HG03139 (cell line): ENCODE measurements at regions not wholly inside any gene's neighbourhood (a gene's known extent, or its start where the extent isn't known, plus 50 kb on each side); places are given as distances from the start of the nearest gene placed in this dataset.

ENCODE experiments used
- ATAC-seq: cut with Tn5 transposase; IDR thresholded peaks from one replicate; pipeline ENCODE4 v1.9.1; 2021; ENCODE audit not compliant: unreplicated experiment

GRCh38 chr2:186069676-186070075 is 331.1 kb downstream of the FSIP2 start:
- ATAC-seq = no peak

DNA sequence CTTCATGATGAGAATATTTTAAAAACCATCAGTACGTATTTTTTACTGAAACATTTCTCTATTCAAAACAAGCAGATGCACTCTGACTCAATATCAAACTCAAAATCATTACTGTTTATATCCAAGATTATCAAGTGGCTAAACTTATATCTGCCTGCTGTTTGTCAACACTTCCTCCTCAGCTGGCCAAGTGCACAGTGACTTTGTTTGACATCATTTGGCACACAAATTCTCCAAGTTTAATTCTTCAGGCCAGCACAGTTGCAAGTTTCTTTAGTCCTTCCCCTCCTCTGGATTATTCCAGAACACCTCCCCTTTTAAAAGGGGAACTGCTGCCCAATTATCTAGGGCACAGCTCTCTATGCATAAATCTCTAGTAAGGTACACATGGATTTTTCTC is 346.6 kb downstream of the FSIP2 start:
- no peak for ATAC-seq

GRCh38 chr2:186093174-186093573 is 354.6 kb downstream of the FSIP2 start:
- no peak for ATAC-seq

DNA sequence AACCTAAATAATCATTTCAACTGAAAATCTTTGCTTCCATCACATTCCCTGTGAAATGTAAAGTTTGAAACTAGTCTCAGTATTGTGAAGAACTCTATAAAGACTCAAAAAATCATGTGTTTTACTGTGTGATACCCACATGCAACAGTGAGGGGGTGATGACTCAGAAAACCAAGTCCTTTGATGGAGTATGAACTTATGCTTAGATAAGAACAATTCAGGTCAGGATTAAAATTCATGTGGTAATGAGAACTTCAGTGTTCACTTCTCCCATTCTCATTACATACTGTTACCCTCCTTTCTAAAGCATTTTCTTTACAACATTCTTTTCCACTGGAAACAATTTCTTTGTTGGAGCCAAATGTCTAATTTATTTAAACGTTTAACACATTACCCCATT is 360.2 kb downstream of the FSIP2 start:
- no peak for ATAC-seq

- ATAC-seq = no peak
These were observed 361.2 kb downstream of the FSIP2 start for GRCh38 chr2:186099826-186100225.

DNA sequence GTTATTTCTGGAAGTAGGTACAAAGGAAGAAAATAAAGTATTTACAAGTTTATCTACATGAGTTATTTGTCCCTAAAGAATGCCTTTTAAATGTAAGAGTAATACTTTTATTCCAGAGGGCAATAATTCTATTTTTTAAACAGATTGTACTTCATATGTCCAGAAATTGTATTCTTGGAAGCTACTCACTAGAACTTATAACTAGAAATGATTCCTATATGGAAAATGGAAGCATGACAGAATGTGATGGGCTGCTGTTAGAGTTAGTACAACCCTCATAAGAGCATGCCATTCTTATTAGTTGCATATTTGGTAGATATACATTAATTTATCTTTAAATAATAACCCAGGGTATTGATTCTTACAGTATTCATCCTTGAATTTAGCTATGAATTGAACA is 362.0 kb downstream of the FSIP2 start:
- ATAC-seq = no peak

- ATAC-seq = no peak
These were observed 363.0 kb downstream of the FSIP2 start for GRCh38 chr2:186101616-186102015.

GRCh38 chr2:186103276-186103675 is 364.7 kb downstream of the FSIP2 start:
- ATAC-seq = no peak

DNA sequence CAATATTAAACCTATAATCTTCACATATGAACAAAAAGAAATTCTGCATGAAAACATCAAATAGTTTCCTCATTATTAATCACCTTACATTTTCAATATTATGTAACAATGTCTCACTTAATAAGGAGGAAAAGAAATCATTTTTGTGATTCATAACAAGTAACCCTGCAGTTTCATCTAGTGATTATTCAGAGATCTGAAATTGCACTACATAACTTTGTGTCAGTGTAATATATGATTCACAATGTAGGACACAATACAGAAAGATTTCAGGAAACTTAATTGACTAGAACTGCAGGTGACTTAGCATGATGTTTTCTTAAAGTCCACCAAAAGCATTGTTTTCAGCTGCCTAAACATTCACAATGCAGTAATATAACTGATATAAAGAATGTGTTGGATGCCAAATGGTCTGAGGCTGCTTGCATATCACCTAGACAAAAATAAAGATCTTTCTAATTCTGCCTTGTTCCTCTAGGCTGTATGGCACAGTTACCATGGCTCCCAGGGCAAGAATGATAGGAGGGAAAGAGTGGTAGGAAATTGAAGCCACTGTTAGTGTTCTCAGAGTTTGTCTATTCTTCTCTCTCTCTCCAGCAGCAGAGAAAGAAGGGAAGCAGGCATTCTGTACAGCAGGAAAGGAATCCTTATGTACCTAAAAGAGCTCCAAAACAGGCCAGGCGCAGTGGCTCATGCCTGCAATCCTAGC is 366.6 kb downstream of the FSIP2 start:
- ATAC-seq = no peak

DNA sequence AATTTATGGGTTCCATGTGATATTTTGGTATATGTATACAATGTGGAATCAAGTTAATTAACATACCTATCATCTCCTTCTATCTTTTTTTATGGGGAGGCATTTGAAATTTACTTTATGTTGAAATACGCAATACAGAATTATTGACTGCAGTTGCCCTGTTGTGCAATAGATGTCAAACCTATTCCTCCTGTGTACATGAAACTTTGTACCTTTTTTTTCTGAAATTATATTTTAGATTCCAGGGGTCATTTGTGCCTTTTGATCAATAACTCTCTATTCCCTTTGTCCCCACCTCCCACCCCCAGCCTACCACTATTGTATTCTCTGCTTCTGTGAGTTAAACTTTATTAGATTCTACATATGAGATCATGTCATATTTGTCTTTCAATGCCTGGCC is 369.9 kb downstream of the FSIP2 start:
- ATAC-seq = no peak

- ATAC-seq = no peak
These were observed 372.8 kb upstream of the ZC3H15 start for GRCh38 chr2:186113284-186113683.

- ATAC-seq = no peak
These were observed 360.9 kb upstream of the ZC3H15 start for GRCh38 chr2:186125156-186125555.

DNA sequence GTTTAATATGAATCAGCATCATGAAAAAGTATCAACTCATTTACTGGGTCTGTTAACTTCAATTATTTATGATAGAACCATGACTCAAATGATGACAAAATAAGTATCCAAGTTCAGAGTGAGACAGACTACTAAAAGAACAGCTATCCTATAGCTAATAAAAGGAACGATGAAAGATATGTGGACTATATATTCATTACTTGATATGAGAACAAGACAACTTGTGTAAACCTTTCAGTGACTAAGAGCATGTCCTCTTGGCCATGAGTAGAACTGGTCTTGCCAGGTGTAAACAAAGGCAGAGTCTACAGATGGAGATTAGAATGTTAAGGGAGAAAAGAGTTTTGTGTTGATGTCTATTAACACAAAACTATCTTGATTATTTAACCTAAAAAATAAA is 360.4 kb upstream of the ZC3H15 start:
- no peak for ATAC-seq

GRCh38 chr2:186126181-186126580 is 359.9 kb upstream of the ZC3H15 start:
- ATAC-seq = no peak

DNA sequence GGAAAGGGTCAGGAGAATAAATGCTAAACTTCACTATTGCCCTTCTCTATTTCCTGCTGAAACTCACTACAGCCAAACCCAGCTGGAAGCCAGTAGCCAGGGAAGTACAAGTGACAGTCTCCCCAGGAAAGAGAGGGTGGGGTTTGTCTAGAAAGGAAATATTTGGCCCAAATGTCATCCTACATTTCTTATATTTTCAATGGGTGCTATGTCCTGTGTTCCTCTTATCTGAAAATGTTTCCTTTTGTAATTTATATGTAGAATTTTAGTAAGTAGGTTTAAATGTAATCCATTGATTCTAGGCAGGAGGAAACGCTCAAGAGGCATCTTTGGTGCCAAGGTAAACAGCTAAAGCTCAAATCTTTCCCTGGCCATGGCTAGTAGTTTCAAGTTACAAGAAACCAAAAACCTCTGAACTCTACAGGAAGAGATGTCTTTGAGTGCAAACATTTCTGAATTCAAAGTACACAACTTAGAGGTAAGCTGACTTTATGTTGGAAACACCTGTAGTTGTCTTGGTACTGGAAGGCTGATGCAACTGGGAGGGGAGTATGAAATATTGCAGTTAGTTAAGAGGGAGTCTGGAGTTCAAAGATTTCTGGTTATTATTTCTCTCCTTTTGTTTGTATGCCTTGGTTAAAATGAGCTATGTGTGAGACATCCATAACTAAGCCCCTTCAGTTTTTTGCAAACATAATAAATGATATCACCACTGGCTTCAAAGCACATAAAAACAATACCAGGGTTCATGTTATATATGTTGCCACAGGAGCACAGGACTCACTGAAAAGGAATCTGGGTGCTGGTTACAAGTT is 356.1 kb upstream of the ZC3H15 start:
- ATAC-seq = no peak

- no peak for ATAC-seq
These were observed 355.1 kb upstream of the ZC3H15 start for GRCh38 chr2:186130748-186131641.

DNA sequence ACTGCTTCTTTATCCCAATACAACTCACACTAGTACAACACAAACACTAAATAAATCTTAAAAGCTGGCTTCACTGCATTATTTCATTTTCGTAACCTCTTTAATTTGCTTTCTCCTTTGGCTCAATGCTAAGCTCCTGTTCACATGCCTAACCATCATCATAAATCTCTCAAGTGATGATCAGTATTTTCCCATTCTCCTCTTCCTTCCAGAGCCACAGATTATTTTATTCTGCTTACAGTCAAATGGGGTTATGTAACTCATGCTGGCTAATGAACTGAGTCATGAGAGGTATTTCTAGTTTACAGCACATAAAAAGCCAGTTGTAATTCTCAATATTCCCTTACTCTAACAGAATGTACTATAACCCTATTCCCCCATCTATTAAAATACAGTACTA is 350.4 kb upstream of the ZC3H15 start:
- no peak for ATAC-seq

DNA sequence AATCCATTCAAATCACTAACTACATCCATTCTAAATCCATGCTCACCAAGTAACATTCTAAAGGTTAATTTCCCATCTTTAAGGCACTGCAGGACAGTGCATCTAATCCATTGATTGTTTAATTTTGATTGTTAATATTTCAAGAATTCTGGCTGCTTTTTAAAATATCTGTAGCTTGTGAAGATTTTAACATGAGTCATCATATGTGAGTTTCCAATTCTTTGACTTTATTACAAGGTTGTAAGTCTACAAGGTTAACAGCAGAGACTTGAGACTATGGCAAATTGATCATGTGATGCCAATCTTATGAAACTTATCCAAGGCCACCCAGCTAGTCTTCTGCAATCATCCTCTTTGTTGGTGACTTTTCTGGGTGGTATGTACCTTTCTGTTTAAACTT is 349.2 kb upstream of the ZC3H15 start:
- no peak for ATAC-seq

DNA sequence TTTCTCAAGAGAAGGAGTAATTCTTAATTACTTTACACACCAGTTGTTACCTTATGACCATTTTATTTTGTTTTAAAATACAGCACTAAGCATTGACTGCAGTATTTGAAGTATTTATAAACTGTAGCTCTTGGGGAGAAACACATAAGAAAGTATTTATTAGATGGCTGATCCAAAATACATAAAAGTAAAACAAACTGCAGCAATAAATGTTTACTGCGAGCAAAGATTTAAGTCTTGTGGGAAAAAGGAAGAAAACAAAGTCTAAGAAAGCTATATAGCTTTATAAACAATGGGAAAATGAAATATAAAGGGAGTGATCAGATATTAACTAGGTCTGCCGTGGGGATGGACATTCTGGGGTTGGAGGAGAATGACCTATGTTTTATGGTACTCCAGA is 347.2 kb upstream of the ZC3H15 start:
- no peak for ATAC-seq

DNA sequence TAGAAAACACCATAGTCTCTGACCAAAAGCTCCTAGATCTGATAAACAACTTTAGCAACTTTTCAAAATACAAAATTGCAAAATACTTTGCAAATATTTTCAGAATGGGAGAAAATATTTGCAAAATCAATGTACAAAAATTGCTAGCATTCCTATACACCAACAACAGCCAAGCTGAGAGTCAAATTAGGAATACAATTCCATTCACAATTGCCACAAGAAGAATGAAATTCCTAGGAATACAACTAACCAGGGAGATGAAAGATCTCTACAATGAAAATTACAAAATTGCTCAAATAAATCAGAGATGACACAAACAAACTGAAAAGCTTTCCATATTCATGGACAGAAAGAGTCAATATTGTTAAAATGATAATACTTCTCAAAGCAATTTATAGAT is 327.0 kb upstream of the ZC3H15 start:
- ATAC-seq = no peak

- ATAC-seq = no peak
These were observed 321.7 kb upstream of the ZC3H15 start for GRCh38 chr2:186164325-186164724.

DNA sequence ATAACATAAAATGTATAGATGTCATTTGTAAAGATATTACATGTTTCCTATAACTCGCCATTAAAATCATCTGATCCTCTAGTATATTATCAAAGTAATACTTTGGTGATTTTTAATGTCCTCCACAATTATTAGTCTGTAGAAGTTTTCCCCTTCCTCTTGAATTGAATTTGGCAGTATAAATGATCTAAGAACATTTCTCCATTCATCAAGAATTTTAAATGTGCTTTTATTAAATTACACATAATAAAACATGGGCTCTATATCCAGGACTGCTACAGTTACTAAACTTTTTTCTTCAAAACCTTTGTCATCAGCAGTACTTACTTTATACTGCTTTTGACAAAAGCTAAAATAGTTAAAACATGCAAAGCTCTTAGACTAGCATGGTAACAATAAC is 315.4 kb upstream of the ZC3H15 start:
- ATAC-seq = no peak
